IMR-90 (cell line): ENCODE measurements at regions not wholly inside any gene's neighbourhood (a gene's known extent, or its start where the extent isn't known, plus 50 kb on each side); places are given as distances from the start of the nearest gene placed in this dataset.

Experiments
- ATAC-seq: fragments of 200-7000 bp; cut with Tn5 transposase; 2 replicates; pipeline ENCODE4 v1.9.1; 2020; ENCODE audit warnings: low read depth, mild to moderate bottlenecking, moderate library complexity
- BruUV-seq: library from RNA; stranded (reverse); fragments of 400-500 nt; replicated peaks from 2 replicates; lab custom pipeline; 2021; lab: Mats Ljungman, UMichigan
- CTCF ChIA-PET: fragments of 300-600 bp; formaldehyde crosslinking; extraction: SDS; loops from one replicate; lab custom pipeline; 2021; ENCODE audit warnings: antibody characterized with exemption; lab: Yijun Ruan, JAX
- POLR2A ChIA-PET: fragments of 300-600 bp; sonication (Branson Sonifier 250); formaldehyde crosslinking; loops from one replicate; lab custom pipeline; 2022; ENCODE audit warnings: antibody characterized with exemption; ENCODE audit not compliant: unreplicated experiment; lab: Charles Lee
- DNase-seq: peaks from one replicate; pipeline ENCODE4 v3.0.0; 2013
- H2AFZ ChIP-seq: replicated peaks from 2 replicates; pipeline ENCODE3; 2013; ENCODE audit warnings: low read length, mild to moderate bottlenecking; ENCODE audit not compliant: poor library complexity
- H2AK5ac ChIP-seq: 2 replicates; pipeline ENCODE4 v1.6.1; 2013; ENCODE audit warnings: low read depth, low read length, inconsistent platforms
- H2AK9ac ChIP-seq: replicated peaks from 2 replicates; pipeline ENCODE3; 2013; ENCODE audit warnings: mild to moderate bottlenecking, low read depth, low read length, moderate library complexity; ENCODE audit not compliant: poor library complexity
- H2BK120ac ChIP-seq: 2 replicates; pipeline ENCODE4 v1.6.1; 2013; ENCODE audit warnings: low read depth, low read length, inconsistent platforms
- H2BK15ac ChIP-seq: 3 replicates; pipeline ENCODE4 v1.6.1; 2013; ENCODE audit warnings: low read depth, low read length, inconsistent platforms
- H2BK20ac ChIP-seq: 2 replicates; pipeline ENCODE4 v1.6.1; 2013; ENCODE audit warnings: low read depth, mild to moderate bottlenecking, inconsistent platforms, low read length, moderate library complexity
- H2BK5ac ChIP-seq: 2 replicates; pipeline ENCODE4 v1.6.1; 2013; ENCODE audit warnings: mild to moderate bottlenecking, low read depth, low read length, inconsistent platforms; ENCODE audit not compliant: poor library complexity, severe bottlenecking
- H3K14ac ChIP-seq: replicated peaks from 2 replicates; pipeline ENCODE4 v1.6.1; 2013; ENCODE audit warnings: low read depth, low read length, inconsistent platforms
- H3K18ac ChIP-seq: 2 replicates; pipeline ENCODE4 v1.6.1; 2013; ENCODE audit warnings: low read depth, low read length, control low read depth
- H3K23ac ChIP-seq: 2 replicates; pipeline ENCODE4 v1.6.1; 2013; ENCODE audit warnings: low read depth, low read length, inconsistent platforms
- H3K27ac ChIP-seq: 2 replicates; pipeline ENCODE4 v1.5.1; 2013; ENCODE audit warnings: mild to moderate bottlenecking, control low read depth, low read length; ENCODE audit not compliant: insufficient read depth
- H3K27me3 ChIP-seq: 2 replicates; pipeline ENCODE4 v1.6.1; 2013; ENCODE audit warnings: low read length; ENCODE audit not compliant: control insufficient read depth, insufficient read depth
- H3K36me3 ChIP-seq: 2 replicates; pipeline ENCODE4 v1.6.1; 2013; ENCODE audit warnings: low read length, mixed read lengths; ENCODE audit not compliant: control insufficient read depth, insufficient read depth
- H3K4ac ChIP-seq: 2 replicates; pipeline ENCODE4 v1.6.1; 2013; ENCODE audit warnings: low read depth, low read length, inconsistent platforms
- H3K4me1 ChIP-seq: 2 replicates; pipeline ENCODE4 v1.6.1; 2013; ENCODE audit warnings: low read length, mixed read lengths; ENCODE audit not compliant: control insufficient read depth, insufficient read depth
- H3K4me2 ChIP-seq: 2 replicates; pipeline ENCODE4 v1.6.1; 2013; ENCODE audit warnings: low read depth, mild to moderate bottlenecking, control low read depth, low read length, moderate library complexity
- H3K4me3 ChIP-seq: 2 replicates; pipeline ENCODE4 v1.5.1; 2013; ENCODE audit warnings: low read depth, mild to moderate bottlenecking, control low read depth, low read length, moderate library complexity; ENCODE audit not compliant: insufficient read depth
- H3K56ac ChIP-seq: 2 replicates; pipeline ENCODE4 v1.6.1; 2013; ENCODE audit warnings: low read length, inconsistent platforms; ENCODE audit not compliant: insufficient read depth; ENCODE audit errors: extremely low read depth
- H3K79me1 ChIP-seq, 2 experiments: 2 replicates each; pipeline ENCODE4 v1.6.1; 2013; ENCODE audit warnings: low read length in 2 of 2, inconsistent platforms in 1 of 2, low read depth in 1 of 2
- H3K9ac ChIP-seq: 2 replicates; pipeline ENCODE4 v1.6.1; 2013; ENCODE audit warnings: low read depth, low read length, control low read depth
- H3K9me1 ChIP-seq: 2 replicates; pipeline ENCODE4 v1.6.1; 2013; ENCODE audit warnings: low read length, inconsistent platforms; ENCODE audit not compliant: insufficient read depth
- H3K9me3 ChIP-seq: 2 replicates; pipeline ENCODE4 v1.6.1; 2013; ENCODE audit warnings: low read length; ENCODE audit not compliant: control insufficient read depth, insufficient read depth
- H4K20me1 ChIP-seq: 2 replicates; pipeline ENCODE4 v1.6.1; 2013; ENCODE audit warnings: low read length, inconsistent platforms; ENCODE audit not compliant: insufficient read depth
- H4K5ac ChIP-seq: 2 replicates; pipeline ENCODE4 v1.6.1; 2013; ENCODE audit warnings: mild to moderate bottlenecking, low read depth, low read length, control low read depth
- H4K8ac ChIP-seq, 2 experiments: 2 replicates each; pipeline ENCODE4 v1.6.1; 2013; ENCODE audit warnings: low read depth in 2 of 2, low read length in 2 of 2, control low read depth in 1 of 2, inconsistent platforms in 1 of 2
- H4K91ac ChIP-seq: 2 replicates; pipeline ENCODE4 v1.6.1; 2013; ENCODE audit warnings: low read depth, low read length, inconsistent platforms; ENCODE audit not compliant: insufficient read depth
- CEBPB ChIP-seq: IDR thresholded peaks from 2 replicates; pipeline ENCODE4 v1.6.1; 2012; ENCODE audit warnings: low read depth, low read length, improper control_type of control experiment
- MAFK ChIP-seq: IDR thresholded peaks from 2 replicates; pipeline ENCODE4 v1.6.1; 2012; ENCODE audit warnings: low read depth, low read length, improper control_type of control experiment
- POLR2A ChIP-seq: IDR thresholded peaks from 2 replicates; pipeline ENCODE4 v1.6.1; 2012; ENCODE audit warnings: mild to moderate bottlenecking, low read depth, low read length
- SMC3 ChIP-seq: fragments of 150-350 bp; IDR thresholded peaks from 2 replicates; pipeline ENCODE4 v1.6.1; 2016; ENCODE audit warnings: low read depth, mild to moderate bottlenecking, antibody characterized with exemption, low read length, moderate library complexity
- WGBS, 2 experiments: methylation state at CpG; one replicate each; pipeline versions ENCODE4 v1.1.5 to v1.1.7; 2013; ENCODE audit warnings: missing lambda C conversion rate in 2 of 2; ENCODE audit not compliant: insufficient read length in 1 of 2; ENCODE audit errors: extremely low coverage in 2 of 2; 5-methylcytosine and 5-hydroxymethylcytosine counted together
- dilution Hi-C: fragments of 300-500 bp; cut with HindIII; formaldehyde crosslinking; loops from one replicate; pipeline ENCODE4 v1.14.3; 2018; ENCODE audit warnings: low sequenced_read_pairs; ENCODE audit not compliant: unreplicated experiment
- in situ Hi-C: fragments of 300-500 bp; cut with MboI; formaldehyde crosslinking; loops from 3 replicates; pipeline ENCODE4 v1.14.3; 2019; ENCODE audit warnings: low sequenced_read_pairs, inconsistent platforms, mixed read lengths
- intact Hi-C: fragments of 100-400 bp; cut with micrococcal nuclease; formaldehyde crosslinking; loops from 2 replicates; pipeline ENCODE4 v1.10.0; 2022
- TF ChIP-seq, protein P1 (sequence below): conservative IDR thresholded peaks from 2 replicates; pipeline ENCODE4 v1.5.1; 2012; ENCODE audit warnings: mild to moderate bottlenecking, low read depth, low read length, improper control_type of control experiment

DNA sequence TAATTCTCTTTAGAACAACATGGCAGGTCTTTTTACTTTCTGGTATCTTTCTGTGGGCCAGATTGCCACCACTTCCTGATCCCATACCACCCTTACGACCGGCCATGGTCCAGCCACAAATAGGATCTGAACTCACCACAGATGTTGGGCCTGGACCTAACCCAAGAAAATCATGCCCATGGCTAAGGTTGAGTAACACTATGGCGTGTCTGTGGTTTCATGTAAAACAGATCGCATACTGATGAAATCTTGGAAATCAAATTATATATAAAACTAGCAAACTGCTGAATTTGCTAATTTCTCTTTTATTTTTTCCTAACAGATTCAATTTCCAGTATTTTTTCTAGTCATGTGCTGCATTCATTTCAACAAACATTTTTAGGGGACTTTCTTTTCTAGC lies 77.2 kb downstream of the CH25H start:
- dilution Hi-C loops, result no loop called here
- H3K27ac ChIP-seq, result no peak overlapping the region
- no peak overlapping the region for H3K4me2 ChIP-seq

More for the DNA sequence above, 77.2 kb downstream of the CH25H start:
- H3K9me3 ChIP-seq, result no peaks in the 10 kb centered on the region
- peak overlapping the region; percentile 43; the same call in 1 of the 2 replicates for H2AK5ac ChIP-seq
- POLR2A ChIA-PET, result interaction anchor here (0.6 kb wide), 1 partner anchor 11 kb away, joined by 7 read pairs; no protein-coding TSS in a partner anchor
- intact Hi-C loops, result no loop called here
- peak; percentile 67 for DNase-seq
- H3K79me1 ChIP-seq, result no peaks in the 10 kb centered on the region
- no peak overlapping the region for H2BK15ac ChIP-seq
- H4K8ac ChIP-seq, result no peak overlapping the region
- no peaks in the 10 kb centered on the region for H4K20me1 ChIP-seq
- BruUV-seq, result no TSS peak
- no peak for ATAC-seq
- H3K56ac ChIP-seq, result no peak overlapping the region
- in situ Hi-C loops, result no loop called here
- no peak overlapping the region for H2BK20ac ChIP-seq
- H3K36me3 ChIP-seq, result no peaks in the 10 kb centered on the region
- WGBS, 2 experiments, result 69% methylated on average over 2 of the region's 4 CpGs; no CpG with 5 or more reads in 1 of the 2 experiments
- no peak overlapping the region for H2BK5ac ChIP-seq
- no peak overlapping the region for H2AFZ ChIP-seq
- H2BK120ac ChIP-seq, result no peak overlapping the region
- peak overlapping the region; percentile 52 for H3K14ac ChIP-seq
- H3K18ac ChIP-seq, result no peak overlapping the region
- H3K27me3 ChIP-seq, result no peaks in the 10 kb centered on the region
- H4K5ac ChIP-seq, result no peak overlapping the region; the same call in 1 of the 2 replicates
- no peak overlapping the region for H3K9ac ChIP-seq
- H3K23ac ChIP-seq, result no peak overlapping the region
- no peak overlapping the region for H4K91ac ChIP-seq
- TF ChIP-seq POLR2A (no peak), CEBPB (peak; percentile 42; the same call in 1 of the 2 replicates), MAFK (peak; percentile 75), SMC3 (no peak)
- TF ChIP-seq, protein P1, sequence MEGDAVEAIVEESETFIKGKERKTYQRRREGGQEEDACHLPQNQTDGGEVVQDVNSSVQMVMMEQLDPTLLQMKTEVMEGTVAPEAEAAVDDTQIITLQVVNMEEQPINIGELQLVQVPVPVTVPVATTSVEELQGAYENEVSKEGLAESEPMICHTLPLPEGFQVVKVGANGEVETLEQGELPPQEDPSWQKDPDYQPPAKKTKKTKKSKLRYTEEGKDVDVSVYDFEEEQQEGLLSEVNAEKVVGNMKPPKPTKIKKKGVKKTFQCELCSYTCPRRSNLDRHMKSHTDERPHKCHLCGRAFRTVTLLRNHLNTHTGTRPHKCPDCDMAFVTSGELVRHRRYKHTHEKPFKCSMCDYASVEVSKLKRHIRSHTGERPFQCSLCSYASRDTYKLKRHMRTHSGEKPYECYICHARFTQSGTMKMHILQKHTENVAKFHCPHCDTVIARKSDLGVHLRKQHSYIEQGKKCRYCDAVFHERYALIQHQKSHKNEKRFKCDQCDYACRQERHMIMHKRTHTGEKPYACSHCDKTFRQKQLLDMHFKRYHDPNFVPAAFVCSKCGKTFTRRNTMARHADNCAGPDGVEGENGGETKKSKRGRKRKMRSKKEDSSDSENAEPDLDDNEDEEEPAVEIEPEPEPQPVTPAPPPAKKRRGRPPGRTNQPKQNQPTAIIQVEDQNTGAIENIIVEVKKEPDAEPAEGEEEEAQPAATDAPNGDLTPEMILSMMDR, result no peak
- CTCF ChIA-PET, result interaction anchor here (0.7 kb wide), 1 partner anchor 66 kb away, joined by 3 read pairs; no protein-coding TSS in a partner anchor
- no peak overlapping the region for H3K4me3 ChIP-seq
- H3K9me1 ChIP-seq, result peaks cover 5% of the 10 kb centered on the region; the same call in 1 of the 2 replicates
- no peak overlapping the region for H2AK9ac ChIP-seq
- no peak overlapping the region for H3K4ac ChIP-seq
- peaks cover 3% of the 10 kb centered on the region; the same call in 1 of the 2 replicates for H3K4me1 ChIP-seq
